ENCODE measurements at regions not wholly inside any gene's neighbourhood (a gene's known extent, or its start where the extent isn't known, plus 50 kb on each side); places are given as distances from the start of the nearest gene placed in this dataset.

GRCh38 chr9:109624896-109625295, 126.8 kb upstream of the PTPN3 start:
- DNase-seq (ENCODE audit: low spot score): no peak
- TF ChIP-seq, protein P1, sequence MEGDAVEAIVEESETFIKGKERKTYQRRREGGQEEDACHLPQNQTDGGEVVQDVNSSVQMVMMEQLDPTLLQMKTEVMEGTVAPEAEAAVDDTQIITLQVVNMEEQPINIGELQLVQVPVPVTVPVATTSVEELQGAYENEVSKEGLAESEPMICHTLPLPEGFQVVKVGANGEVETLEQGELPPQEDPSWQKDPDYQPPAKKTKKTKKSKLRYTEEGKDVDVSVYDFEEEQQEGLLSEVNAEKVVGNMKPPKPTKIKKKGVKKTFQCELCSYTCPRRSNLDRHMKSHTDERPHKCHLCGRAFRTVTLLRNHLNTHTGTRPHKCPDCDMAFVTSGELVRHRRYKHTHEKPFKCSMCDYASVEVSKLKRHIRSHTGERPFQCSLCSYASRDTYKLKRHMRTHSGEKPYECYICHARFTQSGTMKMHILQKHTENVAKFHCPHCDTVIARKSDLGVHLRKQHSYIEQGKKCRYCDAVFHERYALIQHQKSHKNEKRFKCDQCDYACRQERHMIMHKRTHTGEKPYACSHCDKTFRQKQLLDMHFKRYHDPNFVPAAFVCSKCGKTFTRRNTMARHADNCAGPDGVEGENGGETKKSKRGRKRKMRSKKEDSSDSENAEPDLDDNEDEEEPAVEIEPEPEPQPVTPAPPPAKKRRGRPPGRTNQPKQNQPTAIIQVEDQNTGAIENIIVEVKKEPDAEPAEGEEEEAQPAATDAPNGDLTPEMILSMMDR (IDR thresholded peaks at IDR 0.05): no peak
- Histone ChIP-seq H3K4me3 (no peak overlapping the region), H3K27ac (no peak overlapping the region)

DNA sequence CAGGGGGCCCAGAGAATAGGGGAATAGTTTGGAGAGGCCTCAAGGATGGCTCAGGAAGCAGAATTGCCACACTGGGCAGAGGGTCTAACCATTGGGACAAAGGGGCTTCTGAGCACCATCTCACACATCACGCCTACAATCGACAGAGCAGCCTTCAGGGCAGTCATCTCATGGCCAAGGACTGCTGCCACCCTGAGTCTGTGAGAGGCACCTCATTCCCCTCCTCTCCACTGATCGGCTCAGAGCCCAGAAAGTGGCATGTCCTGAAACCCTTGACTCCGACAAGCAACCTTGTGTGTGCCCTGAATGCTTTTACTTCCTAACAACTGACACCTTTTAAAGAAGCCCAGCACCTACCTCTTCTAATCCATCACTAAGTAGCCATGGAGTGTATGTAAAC, 128.9 kb upstream of the PTPN3 start:
- TF ChIP-seq, protein P1 (IDR thresholded peaks at IDR 0.05): no peak
- no peak overlapping the region for H3K27ac ChIP-seq
- H3K4me3 ChIP-seq: no peak overlapping the region
- DNase-seq (ENCODE audit: low spot score): no peak

DNA sequence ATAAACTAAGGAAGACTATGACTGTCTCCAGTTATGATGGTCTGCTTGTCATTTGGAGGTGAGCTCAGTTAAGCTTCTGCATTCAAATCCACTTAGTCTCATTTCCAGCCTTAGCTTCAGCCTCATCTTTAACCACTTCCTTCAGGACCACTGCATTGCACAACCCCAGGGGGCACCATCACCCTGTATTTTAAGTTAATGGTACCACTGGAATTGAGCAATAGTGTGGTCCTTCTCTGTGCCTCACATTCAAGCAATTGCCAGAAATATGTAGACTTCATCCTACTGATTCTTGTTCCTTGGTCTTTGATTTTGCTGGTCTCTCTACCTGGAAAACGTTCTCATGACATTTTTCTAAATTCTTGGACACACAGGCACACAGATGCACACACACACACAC, 131.5 kb upstream of the PTPN3 start:
- DNase-seq (ENCODE audit: low spot score): no peak
- Histone ChIP-seq H3K4me3 (no peak overlapping the region), H3K27ac (no peak overlapping the region)
- TF ChIP-seq, protein P1 (IDR thresholded peaks at IDR 0.05): no peak

- no peak overlapping the region for H3K27ac ChIP-seq
- TF ChIP-seq, protein P1 (IDR thresholded peaks at IDR 0.05): no peak
- no peak for DNase-seq (ENCODE audit: low spot score)
These were observed 134.7 kb upstream of the PTPN3 start for GRCh38 chr9:109632817-109633216.

DNA sequence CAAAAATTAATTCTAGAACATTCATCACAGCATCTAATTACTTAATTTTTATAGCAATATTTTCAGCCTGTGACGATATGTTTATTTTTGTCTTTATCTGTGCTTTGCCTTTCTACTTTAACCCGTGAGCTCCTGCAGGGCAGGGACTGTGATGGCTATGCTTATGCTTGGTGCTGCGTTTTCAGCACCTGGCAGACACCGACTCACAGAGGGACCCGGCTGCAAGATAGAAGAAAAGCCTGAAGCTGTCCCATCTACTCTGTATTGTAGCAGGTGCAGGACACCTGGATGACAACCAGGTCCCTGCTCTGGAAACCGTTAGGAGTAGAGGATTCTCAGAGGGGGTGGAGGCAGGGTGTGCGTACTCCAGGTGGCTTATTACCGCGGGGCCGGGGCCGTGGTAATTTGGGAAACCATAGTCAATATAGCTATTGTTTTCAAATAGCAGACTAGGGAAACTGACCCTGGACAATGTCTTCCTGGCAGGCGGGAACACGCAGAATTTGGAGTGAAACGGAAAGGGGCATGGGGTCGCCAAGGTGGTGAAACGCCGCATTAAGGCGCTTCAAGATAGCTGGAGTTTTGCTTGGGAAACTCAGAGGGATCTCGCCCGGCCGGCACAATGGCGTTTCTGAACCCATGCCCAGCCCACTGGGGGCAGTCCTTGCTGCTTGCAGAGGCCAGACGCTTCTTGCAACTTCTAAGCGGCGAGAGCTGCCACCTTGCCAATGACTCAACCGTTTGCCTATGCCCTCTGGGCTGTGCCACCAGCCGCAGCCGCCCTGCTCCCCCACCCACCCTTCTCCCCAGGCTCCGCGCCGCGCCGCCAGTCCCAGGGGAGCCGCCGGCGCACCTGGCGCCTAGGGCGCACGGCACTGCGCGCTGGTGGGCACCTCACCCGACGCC, 140.1 kb upstream of the PALM2AKAP2 start:
- DNase-seq (ENCODE audit: low spot score): no peak
- peak overlapping the region; percentile 74 for H3K4me3 ChIP-seq
- no peak overlapping the region for H3K27ac ChIP-seq
- TF ChIP-seq, protein P1 (IDR thresholded peaks at IDR 0.05): no peak

More at GRCh38 chr9:109632817-109633216, 134.7 kb upstream of the PTPN3 start:
- H3K4me3 ChIP-seq: no peak overlapping the region

- Histone ChIP-seq H3K4me3 (peak overlapping the region; percentile 74), H3K27ac (no peak overlapping the region)
- no peak for DNase-seq (ENCODE audit: low spot score)
- TF ChIP-seq, protein P1 (IDR thresholded peaks at IDR 0.05): no peak
These were observed 139.2 kb upstream of the PALM2AKAP2 start for GRCh38 chr9:109640580-109641371.
